Neural progenitor cell (in vitro differentiated cells): ENCODE measurements at regions not wholly inside any gene's neighbourhood (a gene's known extent, or its start where the extent isn't known, plus 50 kb on each side); places are given as distances from the start of the nearest gene placed in this dataset.

Experiments used
- DNase-seq: peaks from one replicate; pipeline ENCODE4 v3.0.0-alpha.2; 2016; ENCODE audit warnings: low spot score
- H2AFZ ChIP-seq: fragments of 200-600 bp; sonication (generic); replicated peaks from 2 replicates; pipeline ENCODE4 v1.6.1; 2016; ENCODE audit warnings: antibody characterized with exemption
- H3F3A ChIP-seq: fragments of 200-600 bp; sonication (generic); 2 replicates; pipeline ENCODE4 v1.6.1; 2016; ENCODE audit warnings: antibody characterized with exemption, low read depth
- H3K27ac ChIP-seq: fragments of 200-600 bp; sonication (generic); 2 replicates; pipeline ENCODE4 v1.5.1; 2016; ENCODE audit warnings: mild to moderate bottlenecking
- H3K27me3 ChIP-seq: fragments of 200-600 bp; sonication (generic); 2 replicates; pipeline ENCODE4 v1.6.1; 2016; ENCODE audit warnings: mild to moderate bottlenecking, moderate library complexity
- H3K36me3 ChIP-seq: fragments of 200-600 bp; sonication (generic); 2 replicates; pipeline ENCODE4 v1.5.1; 2016
- H3K4me1 ChIP-seq: fragments of 200-600 bp; sonication (generic); 2 replicates; pipeline ENCODE4 v1.6.1; 2016; ENCODE audit warnings: mixed run types
- H3K4me2 ChIP-seq: fragments of 200-600 bp; sonication (generic); 2 replicates; pipeline ENCODE4 v1.6.1; 2016
- H3K4me3 ChIP-seq: fragments of 200-600 bp; sonication (generic); 2 replicates; pipeline ENCODE4 v1.5.1; 2016
- H3K79me2 ChIP-seq: fragments of 200-600 bp; sonication (generic); 2 replicates; pipeline ENCODE4 v1.6.1; 2016; ENCODE audit warnings: low read depth
- H3K9ac ChIP-seq: fragments of 200-600 bp; sonication (generic); 2 replicates; pipeline ENCODE4 v1.6.1; 2016
- H3K9me3 ChIP-seq: fragments of 200-600 bp; sonication (generic); 2 replicates; pipeline ENCODE4 v1.5.1; 2016; ENCODE audit warnings: low read depth
- H4K20me1 ChIP-seq: fragments of 200-600 bp; sonication (generic); 2 replicates; pipeline ENCODE4 v1.6.1; 2016; ENCODE audit warnings: low read depth
- H3K27ac Mint-ChIP-seq: 3 replicates; pipeline ENCODE4 v1.8.0; 2021; ENCODE audit warnings: mixed read lengths
- H3K27me3 Mint-ChIP-seq: 2 replicates; pipeline ENCODE4 v1.8.0; 2022; ENCODE audit warnings: low read depth, mild to moderate bottlenecking, inconsistent platforms, moderate library complexity, mixed read lengths; ENCODE audit not compliant: insufficient read depth
- H3K36me3 Mint-ChIP-seq: 3 replicates; pipeline ENCODE4 v1.8.0; 2021; ENCODE audit warnings: mixed read lengths
- H3K4me1 Mint-ChIP-seq: 3 replicates; pipeline ENCODE4 v1.8.0; 2021; ENCODE audit warnings: mixed read lengths
- H3K4me3 Mint-ChIP-seq: 3 replicates; pipeline ENCODE4 v1.8.0; 2021; ENCODE audit warnings: mild to moderate bottlenecking, moderate library complexity, mixed read lengths
- H3K9me3 Mint-ChIP-seq: 3 replicates; pipeline ENCODE4 v1.8.0; 2020; ENCODE audit warnings: mixed read lengths
- EZH2 ChIP-seq: fragments of 200-600 bp; sonication (generic); IDR thresholded peaks from 2 replicates; pipeline ENCODE4 v1.6.1; 2017; ENCODE audit warnings: antibody characterized with exemption, mild to moderate bottlenecking, moderate library complexity
- EZH2phosphoT487 ChIP-seq: fragments of 200-600 bp; sonication (generic); IDR thresholded peaks from 2 replicates; pipeline ENCODE4 v1.6.1; 2017; ENCODE audit warnings: antibody characterized with exemption
- TF ChIP-seq, protein P1 (sequence below): fragments of 200-600 bp; sonication (generic); IDR thresholded peaks from 2 replicates; pipeline ENCODE4 v1.5.1; 2017; ENCODE audit warnings: antibody characterized with exemption, mild to moderate bottlenecking

DNA sequence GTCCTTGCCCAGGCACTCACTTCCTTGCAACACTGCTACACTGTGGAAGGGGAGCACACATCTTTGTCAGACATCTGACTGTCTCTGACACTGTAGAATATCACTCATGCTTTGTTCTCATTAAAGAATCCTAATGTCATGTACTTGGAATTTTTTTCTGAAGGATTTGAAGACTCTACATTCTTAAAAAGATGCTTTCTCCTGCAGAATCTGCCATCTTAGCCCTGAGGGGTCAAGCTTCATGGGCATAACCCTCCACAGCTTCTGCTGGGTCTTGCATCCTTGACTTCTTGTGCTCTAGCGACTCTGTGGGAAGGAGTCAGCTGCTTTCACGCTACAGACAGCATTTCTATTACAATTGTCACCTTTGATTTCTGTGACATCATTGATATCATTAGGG, 417.2 kb downstream of the QKI start:
- Histone ChIP-seq H4K20me1 (no peaks in the 10 kb centered on the region), H3K9me3 (no peaks in the 10 kb centered on the region), H2AFZ (no peak overlapping the region), H3K4me1 (peaks cover 16% of the 10 kb centered on the region), H3K27me3 (no peaks in the 10 kb centered on the region), H3F3A (peaks cover 5% of the 10 kb centered on the region), H3K79me2 (no peaks in the 10 kb centered on the region), H3K9ac (no peak overlapping the region), H3K4me2 (no peak overlapping the region), H3K36me3 (no peaks in the 10 kb centered on the region), H3K27ac (no peak overlapping the region), H3K4me3 (no peak overlapping the region)
- Mint-ChIP-seq H3K9me3 (peaks cover 12% of the 10 kb centered on the region), H3K27ac (no peak overlapping the region), H3K4me1 (peaks cover 31% of the 10 kb centered on the region), H3K27me3 (peaks cover 7% of the 10 kb centered on the region), H3K36me3 (peaks cover 4% of the 10 kb centered on the region), H3K4me3 (no peak overlapping the region)
- no peak for DNase-seq
- no peak for TF ChIP-seq EZH2
- TF ChIP-seq, protein P1, sequence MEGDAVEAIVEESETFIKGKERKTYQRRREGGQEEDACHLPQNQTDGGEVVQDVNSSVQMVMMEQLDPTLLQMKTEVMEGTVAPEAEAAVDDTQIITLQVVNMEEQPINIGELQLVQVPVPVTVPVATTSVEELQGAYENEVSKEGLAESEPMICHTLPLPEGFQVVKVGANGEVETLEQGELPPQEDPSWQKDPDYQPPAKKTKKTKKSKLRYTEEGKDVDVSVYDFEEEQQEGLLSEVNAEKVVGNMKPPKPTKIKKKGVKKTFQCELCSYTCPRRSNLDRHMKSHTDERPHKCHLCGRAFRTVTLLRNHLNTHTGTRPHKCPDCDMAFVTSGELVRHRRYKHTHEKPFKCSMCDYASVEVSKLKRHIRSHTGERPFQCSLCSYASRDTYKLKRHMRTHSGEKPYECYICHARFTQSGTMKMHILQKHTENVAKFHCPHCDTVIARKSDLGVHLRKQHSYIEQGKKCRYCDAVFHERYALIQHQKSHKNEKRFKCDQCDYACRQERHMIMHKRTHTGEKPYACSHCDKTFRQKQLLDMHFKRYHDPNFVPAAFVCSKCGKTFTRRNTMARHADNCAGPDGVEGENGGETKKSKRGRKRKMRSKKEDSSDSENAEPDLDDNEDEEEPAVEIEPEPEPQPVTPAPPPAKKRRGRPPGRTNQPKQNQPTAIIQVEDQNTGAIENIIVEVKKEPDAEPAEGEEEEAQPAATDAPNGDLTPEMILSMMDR = no peak
- no peak for TF ChIP-seq EZH2phosphoT487

DNA sequence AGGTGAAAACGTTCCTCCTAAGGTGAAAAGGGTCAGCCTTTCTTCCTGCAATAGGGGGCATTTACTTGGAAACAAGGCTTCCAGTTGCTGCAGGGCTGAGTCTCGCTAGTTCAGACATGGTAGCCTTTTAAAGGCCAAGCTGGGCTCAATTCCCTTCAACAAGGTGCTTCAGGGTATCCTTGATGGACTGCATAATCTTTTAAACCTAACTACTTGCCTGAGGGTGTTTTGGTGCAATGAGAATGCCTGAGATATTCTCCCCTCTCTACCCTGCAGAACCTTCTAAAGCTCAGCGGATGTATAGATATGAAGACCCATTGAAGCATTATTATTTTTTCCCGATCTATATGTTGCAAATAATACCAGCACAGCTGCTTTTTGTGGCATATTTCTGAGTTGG, 416.1 kb downstream of the QKI start:
- H3K27ac Mint-ChIP-seq = no peak overlapping the region
- no peak overlapping the region for H3K4me3 ChIP-seq
- H3K9me3 Mint-ChIP-seq = peaks cover 10% of the 10 kb centered on the region
- H3K4me1 Mint-ChIP-seq = peaks cover 30% of the 10 kb centered on the region
- no peaks in the 10 kb centered on the region for H3K36me3 ChIP-seq
- H3K36me3 Mint-ChIP-seq = peaks cover 4% of the 10 kb centered on the region
- H3K4me3 Mint-ChIP-seq = no peak overlapping the region
- DNase-seq = no peak
- no peak overlapping the region for H3K9ac ChIP-seq
- TF ChIP-seq, protein P1 = no peak
- TF ChIP-seq EZH2 = no peak
- no peak for TF ChIP-seq EZH2phosphoT487
- H2AFZ ChIP-seq = no peak overlapping the region
- H3K9me3 ChIP-seq = no peaks in the 10 kb centered on the region
- no peak overlapping the region for H3K4me2 ChIP-seq
- H3K27ac ChIP-seq = no peak overlapping the region
- peaks cover 5% of the 10 kb centered on the region for H3F3A ChIP-seq
- H4K20me1 ChIP-seq = no peaks in the 10 kb centered on the region
- H3K79me2 ChIP-seq = no peaks in the 10 kb centered on the region
- peaks cover 12% of the 10 kb centered on the region for H3K27me3 Mint-ChIP-seq
- H3K27me3 ChIP-seq = no peaks in the 10 kb centered on the region
- H3K4me1 ChIP-seq = peaks cover 14% of the 10 kb centered on the region

DNA sequence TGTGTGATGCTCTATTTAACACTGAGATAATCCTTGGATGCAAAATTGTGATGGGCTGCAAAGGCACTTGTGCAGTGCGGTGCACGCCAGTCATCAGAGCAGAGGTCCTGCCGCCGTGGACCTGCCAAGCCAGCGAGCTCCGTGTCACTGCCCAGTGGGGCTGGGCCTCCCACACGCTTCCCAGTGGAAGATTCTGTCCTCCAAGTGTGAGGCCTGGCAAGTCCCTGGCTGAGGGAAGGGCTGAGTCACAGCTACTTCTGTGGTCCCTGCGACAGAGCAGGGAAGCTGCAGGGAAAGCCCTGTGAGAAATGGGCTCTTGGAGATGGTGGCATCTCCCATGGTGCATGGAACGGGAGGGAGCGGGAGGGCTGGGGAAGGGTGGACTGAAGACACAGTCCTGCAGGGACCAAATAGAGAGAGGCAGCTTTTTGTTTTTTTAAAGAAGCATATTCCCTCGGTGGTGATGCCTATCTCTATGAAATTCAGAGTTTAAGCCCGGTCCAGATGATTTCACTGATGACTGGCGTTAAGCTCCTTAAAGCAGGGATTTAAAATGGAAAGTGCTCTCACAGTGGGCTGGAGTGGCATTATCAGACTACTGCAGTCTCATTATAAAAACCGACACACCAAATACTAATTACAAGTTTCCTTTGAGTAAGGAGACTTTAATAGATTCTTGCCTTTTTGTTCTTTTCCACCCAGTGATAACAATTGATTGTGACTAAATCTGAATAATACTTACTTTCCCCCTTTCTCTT, 413.7 kb downstream of the QKI start:
- no peaks in the 10 kb centered on the region for H3K9me3 ChIP-seq
- TF ChIP-seq EZH2phosphoT487 = no peak
- TF ChIP-seq, protein P1 = no peak
- TF ChIP-seq EZH2 = no peak

More for the DNA sequence above, 413.7 kb downstream of the QKI start:
- no peak overlapping the region for H3K4me3 ChIP-seq
- no peaks in the 10 kb centered on the region for H3K27me3 ChIP-seq
- H3K4me3 Mint-ChIP-seq = no peak overlapping the region
- H4K20me1 ChIP-seq = no peaks in the 10 kb centered on the region
- H3K4me1 ChIP-seq = peaks cover 14% of the 10 kb centered on the region
- no peak overlapping the region for H3K9ac ChIP-seq
- H3K27me3 Mint-ChIP-seq = peaks cover 10% of the 10 kb centered on the region
- peak overlapping the region; percentile 65 for H3K27ac Mint-ChIP-seq
- DNase-seq = peak; percentile 31
- no peaks in the 10 kb centered on the region for H3K36me3 ChIP-seq
- H3K4me2 ChIP-seq = peak overlapping the region; percentile 37
- H3K4me1 Mint-ChIP-seq = peaks cover 30% of the 10 kb centered on the region
- peaks cover 5% of the 10 kb centered on the region for H3F3A ChIP-seq
- H3K79me2 ChIP-seq = no peaks in the 10 kb centered on the region
- peaks cover 3% of the 10 kb centered on the region for H3K9me3 Mint-ChIP-seq
- H3K27ac ChIP-seq = no peak overlapping the region
- peaks cover 2% of the 10 kb centered on the region for H3K36me3 Mint-ChIP-seq
- no peak overlapping the region for H2AFZ ChIP-seq
